Panc1 (cell line): ENCODE measurements at regions not wholly inside any gene's neighbourhood (a gene's known extent, or its start where the extent isn't known, plus 50 kb on each side); places are given as distances from the start of the nearest gene placed in this dataset.

Source experiments
- ATAC-seq: fragments of 200-7000 bp; cut with Tn5 transposase; 2 replicates; pipeline ENCODE4 v1.9.1; 2020; ENCODE audit warnings: mild to moderate bottlenecking, moderate library complexity
- BruUV-seq: library from RNA; stranded (reverse); fragments of 400-500 nt; replicated peaks from 2 replicates; lab custom pipeline; 2021; lab: Mats Ljungman, UMichigan
- CTCF ChIA-PET: fragments of 300-600 bp; sonication (Branson Sonifier 250); formaldehyde crosslinking; loops from one replicate; lab custom pipeline; 2022; ENCODE audit warnings: antibody characterized with exemption; lab: Charles Lee
- POLR2A ChIA-PET: fragments of 300-600 bp; sonication (Branson Sonifier 250); formaldehyde crosslinking; loops from one replicate; lab custom pipeline; 2022; ENCODE audit warnings: antibody characterized with exemption; lab: Charles Lee
- DNase-seq: peaks from one replicate; pipeline ENCODE4 v3.0.0-alpha.2; 2010; ENCODE audit warnings: low read depth, low spot score
- H3K27ac ChIP-seq: 2 replicates; pipeline ENCODE4 v1.5.1; 2011; ENCODE audit warnings: mild to moderate bottlenecking, low read length, inconsistent platforms
- H3K27me3 ChIP-seq: fragments of 200-500 bp; sonication (Bioruptor generic); 2 replicates; pipeline ENCODE4 v1.6.0; 2014; ENCODE audit warnings: low read length, inconsistent platforms; ENCODE audit not compliant: control insufficient read depth, insufficient read depth
- H3K36me3 ChIP-seq: fragments of 200-500 bp; sonication (Bioruptor generic); 2 replicates; pipeline ENCODE4 v1.5.1; 2014; ENCODE audit warnings: inconsistent platforms, mild to moderate bottlenecking, low read length, moderate library complexity; ENCODE audit not compliant: control insufficient read depth, insufficient read depth
- H3K4me1 ChIP-seq: 2 replicates; pipeline ENCODE4 v1.5.1; 2011; ENCODE audit warnings: inconsistent platforms, mild to moderate bottlenecking, low read length, moderate library complexity; ENCODE audit not compliant: control insufficient read depth, insufficient read depth
- H3K4me3 ChIP-seq, 2 experiments: 2 replicates each; pipeline ENCODE4 v1.5.1; 2011 to 2012; ENCODE audit warnings: low read depth in 2 of 2, low read length in 2 of 2, mild to moderate bottlenecking in 2 of 2, inconsistent platforms in 1 of 2, moderate library complexity in 1 of 2
- H3K9me3 ChIP-seq: fragments of 200-500 bp; sonication (Bioruptor generic); 2 replicates; pipeline ENCODE4 v1.5.1; 2014; ENCODE audit warnings: low read depth, mild to moderate bottlenecking, inconsistent platforms, low read length, moderate library complexity; ENCODE audit not compliant: control insufficient read depth, insufficient read depth
- CTCF ChIP-seq: fragments of 450-650 bp; IDR thresholded peaks from 2 replicates; pipeline ENCODE4 v1.5.1; 2017; ENCODE audit warnings: mild to moderate bottlenecking
- POLR2AphosphoS5 ChIP-seq: IDR thresholded peaks from 2 replicates; pipeline ENCODE4 v1.6.1; 2012; ENCODE audit warnings: mild to moderate bottlenecking, low read depth, low read length, moderate library complexity
- REST ChIP-seq, 2 experiments: IDR thresholded peaks; 2 replicates each; pipeline ENCODE4 v1.6.1; 2011 to 2012; ENCODE audit warnings: low read depth in 2 of 2, control low read depth in 1 of 2, low read length in 1 of 2, mild to moderate bottlenecking in 1 of 2, moderate library complexity in 1 of 2; ENCODE audit not compliant: insufficient read depth in 1 of 2
- SIN3A ChIP-seq: IDR thresholded peaks from 2 replicates; pipeline ENCODE4 v1.6.1; 2012; ENCODE audit warnings: low read depth, mild to moderate bottlenecking, low read length, moderate library complexity, borderline replicate concordance; ENCODE audit not compliant: insufficient read depth
- TCF7L2 ChIP-seq: IDR thresholded peaks from 2 replicates; pipeline ENCODE4 v1.6.1; 2011; ENCODE audit warnings: mild to moderate bottlenecking, low read depth, low read length, inconsistent platforms
- in situ Hi-C: cut with HindIII; loops from 2 replicates; pipeline ENCODE4 v1.10.0; 2016; ENCODE audit warnings: low sequenced_read_pairs, low pct_unique_long_range_greater_than_20kb
- intact Hi-C: fragments of 100-400 bp; cut with micrococcal nuclease; formaldehyde crosslinking; loops from one replicate; pipeline ENCODE4 v1.10.0; 2022; ENCODE audit not compliant: unreplicated experiment

- Histone ChIP-seq H3K36me3 (no peaks in the 10 kb centered on the region), H3K4me1 (no peaks in the 10 kb centered on the region), H3K9me3 (no peaks in the 10 kb centered on the region), H3K27me3 (no peaks in the 10 kb centered on the region), H3K27ac (no peak overlapping the region), H3K4me3 (no peak overlapping the region)
- ChIA-PET POLR2A (no interaction called here), CTCF (no interaction called here)
- intact Hi-C loops, result loop anchor here (2.0 kb wide), 1 partner anchor 258 kb away; no protein-coding TSS in a partner anchor
- no TSS peak for BruUV-seq
- in situ Hi-C loops, result no loop called here
- DNase-seq (peak; percentile 15), ATAC-seq (no peak)
- no peak for TF ChIP-seq REST (IDR thresholded peaks at IDR 0.05; ENCODE audit: insufficient read depth in 1 of 2, low read depth in 2 of 2, low read length in 1 of 2)
- peak; percentile 17; the same call in 1 of the 2 replicates for TF ChIP-seq CTCF
Measured at GRCh38 chr7:118918556-118918955, 694.1 kb downstream of the ANKRD7 start.

- Histone ChIP-seq H3K4me3 (no peak overlapping the region), H3K4me1 (no peaks in the 10 kb centered on the region), H3K27ac (no peak overlapping the region), H3K27me3 (no peaks in the 10 kb centered on the region), H3K9me3 (no peaks in the 10 kb centered on the region), H3K36me3 (no peaks in the 10 kb centered on the region)
- BruUV-seq, result no TSS peak
- ChIA-PET POLR2A (no interaction called here), CTCF (no interaction called here)
- DNase-seq, result no peak
- no peak for TF ChIP-seq POLR2AphosphoS5
- TF ChIP-seq REST (IDR thresholded peaks at IDR 0.05; ENCODE audit: insufficient read depth in 1 of 2, low read depth in 2 of 2, low read length in 1 of 2), result no peak
- no peak for TF ChIP-seq SIN3A
- TF ChIP-seq CTCF, result no peak
- no peak for TF ChIP-seq TCF7L2
- in situ Hi-C loops (no loop called here), intact Hi-C loops (no loop called here)
- no peak for ATAC-seq
Measured at GRCh38 chr7:118938845-118939244, 714.3 kb downstream of the ANKRD7 start.
